Endothelial cell of umbilical vein (primary cell): ENCODE measurements at regions not wholly inside any gene's neighbourhood (a gene's known extent, or its start where the extent isn't known, plus 50 kb on each side); places are given as distances from the start of the nearest gene placed in this dataset.

Experiments used
- BruUV-seq: library from RNA; stranded (reverse); fragments of 400-500 nt; replicated peaks from 2 replicates; lab custom pipeline; 2021; lab: Mats Ljungman, UMichigan
- CTCF ChIA-PET: fragments of 300-600, 350-600 bp; sonication (Branson Sonifier 250); formaldehyde crosslinking; loops from one replicate; lab custom pipeline; 2021; ENCODE audit warnings: antibody characterized with exemption, inconsistent platforms; lab: Charles Lee
- POLR2A ChIA-PET: fragments of 300-600, 350-600 bp; sonication (Branson Sonifier 250); formaldehyde crosslinking; loops from one replicate; lab custom pipeline; 2021; ENCODE audit warnings: antibody characterized with exemption, inconsistent platforms; lab: Charles Lee
- DNase-seq: peaks from one replicate; pipeline ENCODE4 v3.0.0-alpha.2; 2011; ENCODE audit warnings: low read depth, low spot score
- FAIRE-seq: peaks from 2 replicates; lab custom pipeline; 2011; peaks lifted over from hg19 to GRCh38; lab: Jason Lieb, UNC
- H2AFZ ChIP-seq: 2 replicates; pipeline ENCODE4 v1.6.0; 2012; ENCODE audit warnings: low read depth, low read length, control low read depth, inconsistent platforms
- H3K27ac ChIP-seq: 2 replicates; pipeline ENCODE4 v1.5.1; 2011; ENCODE audit warnings: low read depth, mild to moderate bottlenecking, control low read depth, low read length, moderate library complexity; ENCODE audit not compliant: insufficient read depth
- H3K27me3 ChIP-seq, 2 experiments: 2 replicates each; pipeline versions ENCODE4 v1.6.0 to v1.6.1; 2011; ENCODE audit warnings: low read length in 2 of 2, mixed read lengths in 1 of 2; ENCODE audit not compliant: control insufficient read depth in 2 of 2, insufficient read depth in 2 of 2
- H3K36me3 ChIP-seq, 2 experiments: 2 replicates in 1 of 2; 3 replicates in 1 of 2; pipeline ENCODE4 v1.5.1; 2011; ENCODE audit warnings: low read length in 2 of 2, mild to moderate bottlenecking in 1 of 2, moderate library complexity in 1 of 2; ENCODE audit not compliant: control insufficient read depth in 2 of 2, insufficient read depth in 2 of 2; ENCODE audit errors: extremely low read depth in 1 of 2
- H3K4me1 ChIP-seq: 3 replicates; pipeline ENCODE4 v1.5.1; 2011; ENCODE audit warnings: mild to moderate bottlenecking, low read length; ENCODE audit not compliant: control insufficient read depth, insufficient read depth; ENCODE audit errors: extremely low read depth
- H3K4me2 ChIP-seq: 2 replicates; pipeline ENCODE4 v1.6.1; 2011; ENCODE audit warnings: low read length, control low read depth, mixed read lengths; ENCODE audit not compliant: insufficient read depth
- H3K4me3 ChIP-seq, 3 experiments: fragments of 200-600 bp in 1 of 3; sonication (generic), shearing (Covaris generic) in 1 of 3; replicated peaks in 1 of 3; 2 replicates each; pipeline ENCODE4 v1.5.1; 2011 to 2016; ENCODE audit warnings: control low read depth in 3 of 3, low read length in 3 of 3, mild to moderate bottlenecking in 2 of 3, inconsistent platforms in 1 of 3, low read depth in 1 of 3, moderate library complexity in 1 of 3; ENCODE audit not compliant: insufficient read depth in 1 of 3
- H3K79me2 ChIP-seq: 2 replicates; pipeline ENCODE4 v1.6.0; 2012; ENCODE audit warnings: low read length, inconsistent platforms; ENCODE audit not compliant: control insufficient read depth, insufficient read depth
- H3K9ac ChIP-seq: replicated peaks from 2 replicates; pipeline ENCODE3; 2011; ENCODE audit warnings: low read length, control low read depth; ENCODE audit not compliant: insufficient read depth; ENCODE audit errors: extremely low read depth
- H3K9me1 ChIP-seq: replicated peaks from 3 replicates; pipeline ENCODE4 v1.6.0; 2011; ENCODE audit warnings: mild to moderate bottlenecking, low read length; ENCODE audit not compliant: control insufficient read depth, insufficient read depth; ENCODE audit errors: extremely low read depth
- H3K9me3 ChIP-seq: replicated peaks from 2 replicates; pipeline ENCODE4 v1.5.1; 2012; ENCODE audit warnings: low read length, inconsistent platforms; ENCODE audit not compliant: control insufficient read depth, insufficient read depth
- H4K20me1 ChIP-seq: replicated peaks from 2 replicates; pipeline ENCODE3; 2011; ENCODE audit warnings: mild to moderate bottlenecking, low read length; ENCODE audit not compliant: control insufficient read depth, insufficient read depth; ENCODE audit errors: extremely low read depth
- CTCF ChIP-seq, 2 donors: IDR thresholded peaks; 1 replicate in 1 of 2; 2 replicates in 1 of 2; pipeline ENCODE4 v1.5.1; 2011; ENCODE audit warnings: low read length in 2 of 2, mild to moderate bottlenecking in 2 of 2, moderate library complexity in 2 of 2, control low read depth in 1 of 2, inconsistent platforms in 1 of 2, low read depth in 1 of 2; ENCODE audit not compliant: insufficient read depth in 1 of 2; ENCODE audit errors: extremely low read depth in 1 of 2
- EZH2 ChIP-seq: IDR thresholded peaks from 2 replicates; pipeline ENCODE4 v1.6.1; 2012; ENCODE audit warnings: borderline replicate concordance, low read depth, mild to moderate bottlenecking, moderate library complexity, low read length, inconsistent platforms; ENCODE audit not compliant: severe bottlenecking
- FOS ChIP-seq: IDR thresholded peaks from 2 replicates; pipeline ENCODE4 v1.6.1; 2011; ENCODE audit warnings: mild to moderate bottlenecking, low read length, moderate library complexity, borderline replicate concordance; ENCODE audit not compliant: insufficient read depth
- GATA2 ChIP-seq: IDR thresholded peaks from 2 replicates; pipeline ENCODE4 v1.7.0; 2011; ENCODE audit warnings: low read depth, mild to moderate bottlenecking, moderate library complexity, mixed read lengths, low read length; ENCODE audit not compliant: insufficient read length, insufficient read depth
- JUN ChIP-seq: IDR thresholded peaks from 2 replicates; pipeline ENCODE4 v1.6.1; 2011; ENCODE audit warnings: borderline replicate concordance, low read depth; ENCODE audit not compliant: insufficient read length, insufficient read depth
- MAX ChIP-seq: IDR thresholded peaks from 2 replicates; pipeline ENCODE4 v1.6.1; 2011; ENCODE audit not compliant: insufficient read depth, insufficient read length
- MYC ChIP-seq: IDR thresholded peaks from one replicate; pipeline ENCODE4 v1.6.1; 2011; ENCODE audit warnings: mild to moderate bottlenecking, low read depth, low read length
- POLR2A ChIP-seq: IDR thresholded peaks from 2 replicates; pipeline ENCODE4 v1.6.1; 2012; ENCODE audit warnings: low read depth, mild to moderate bottlenecking, control low read depth, low read length
- POLR2AphosphoS5 ChIP-seq: IDR thresholded peaks from 2 replicates; pipeline ENCODE4 v1.6.1; 2012; ENCODE audit warnings: low read depth, mild to moderate bottlenecking, control low read depth, low read length, moderate library complexity; ENCODE audit not compliant: insufficient read depth
- dilution Hi-C: fragments of 300-500 bp; cut with MboI; formaldehyde crosslinking; loops from one replicate; pipeline ENCODE4 v1.15.0; 2019; ENCODE audit warnings: low sequenced_read_pairs; ENCODE audit not compliant: extremely low pct_ligation_motif_present
- intact Hi-C: fragments of 100-400 bp; cut with micrococcal nuclease; formaldehyde crosslinking; loops from one replicate; pipeline ENCODE4 v1.10.0; 2022

- no peaks in the 10 kb centered on the region for H3K27me3 ChIP-seq
- FAIRE-seq (no peak), DNase-seq (no peak)
- peak overlapping the region; percentile 96 for H3K9ac ChIP-seq
- POLR2A ChIA-PET: interaction anchor here (0.5 to 4.5 kb wide), 2 partner anchors 84 to 330 kb away, joined by 3 to 94 read pairs; partner anchors contain the start of gene GJA1
- BruUV-seq: TSS peak; percentile 59
- H3K4me3 ChIP-seq: no peak overlapping the region
- H3K36me3 ChIP-seq: no peaks in the 10 kb centered on the region
- no peak for TF ChIP-seq MYC
- no peak for TF ChIP-seq POLR2A
- no peak for TF ChIP-seq FOS
- no peak for TF ChIP-seq POLR2AphosphoS5
- TF ChIP-seq JUN: no peak
- no peak for TF ChIP-seq CTCF (IDR thresholded peaks at IDR 0.05; ENCODE audit: extremely low read depth in 1 of 2, insufficient read depth in 1 of 2, low read depth in 1 of 2, low read length in 2 of 2)
- TF ChIP-seq MAX: no peak
- no peak for TF ChIP-seq EZH2
- no peak for TF ChIP-seq GATA2
- H3K9me1 ChIP-seq: no peaks in the 10 kb centered on the region
- no peak overlapping the region for H2AFZ ChIP-seq
- H3K27ac ChIP-seq: peak overlapping the region; percentile 100
- H3K4me2 ChIP-seq: peak overlapping the region; percentile 75
- no peaks in the 10 kb centered on the region for H4K20me1 ChIP-seq
- peaks cover 58% of the 10 kb centered on the region for H3K4me1 ChIP-seq
- no peaks in the 10 kb centered on the region for H3K9me3 ChIP-seq
- CTCF ChIA-PET: interaction anchor here (0.6 to 3.4 kb wide), 7 partner anchors 10 to 328 kb away, joined by 3 to 41 read pairs (median 9); partner anchors contain the start of gene GJA1
- no peaks in the 10 kb centered on the region for H3K79me2 ChIP-seq
- dilution Hi-C loops: no loop called here
- intact Hi-C loops: loop anchor here (1.0 to 5.0 kb wide), 2 partner anchors 189 to 305 kb away; partner anchors contain the start of gene TBC1D32
Observed at GRCh38 chr6:121521164-121521555, 85.7 kb downstream of the GJA1 start.
